ENCODE measurements at regions not wholly inside any gene's neighbourhood (a gene's known extent, or its start where the extent isn't known, plus 50 kb on each side); places are given as distances from the start of the nearest gene placed in this dataset.

- TF ChIP-seq ETS1 (IDR thresholded peaks at IDR 0.05) (no peak), REST (IDR thresholded peaks at IDR 0.05; ENCODE audit: unreplicated experiment) (no peak), POLR2AphosphoS5 (IDR thresholded peaks at IDR 0.05; ENCODE audit: low read depth) (no peak)
Measured at GRCh38 chr5:74501674-74502478, 138.7 kb downstream of the ENC1 start.

Measured in GM23338 (cell line).